PC-3 (cell line): ENCODE measurements at regions not wholly inside any gene's neighbourhood (a gene's known extent, or its start where the extent isn't known, plus 50 kb on each side); places are given as distances from the start of the nearest gene placed in this dataset.

Source experiments
- ATAC-seq: fragments of 200-7000 bp; cut with Tn5 transposase; 2 replicates; pipeline ENCODE4 v1.9.1; 2020; ENCODE audit warnings: mild to moderate bottlenecking, moderate library complexity
- BruUV-seq: library from RNA; stranded (reverse); fragments of 400-500 nt; replicated peaks from 2 replicates; lab custom pipeline; 2021; lab: Mats Ljungman, UMichigan
- CTCF ChIA-PET: fragments of 300-600 bp; sonication (Branson Sonifier 250); formaldehyde crosslinking; loops from one replicate; lab custom pipeline; 2022; ENCODE audit warnings: antibody characterized with exemption; lab: Charles Lee
- POLR2A ChIA-PET: fragments of 300-600 bp; sonication (Branson Sonifier 250); formaldehyde crosslinking; loops from one replicate; lab custom pipeline; 2022; ENCODE audit warnings: antibody characterized with exemption; ENCODE audit not compliant: unreplicated experiment; lab: Charles Lee
- DNase-seq: peaks from one replicate; pipeline ENCODE4 v3.0.0-alpha.2; 2015
- H2AFZ ChIP-seq: fragments of 300-600 bp; sonication (generic); 2 replicates; pipeline ENCODE4 v1.6.0; 2016; ENCODE audit warnings: antibody characterized with exemption, low read length
- H3F3A ChIP-seq: fragments of 300-600 bp; sonication (generic); one replicate; pipeline ENCODE4 v1.6.0; 2017; ENCODE audit warnings: antibody characterized with exemption, low read length, control low read depth, mild to moderate bottlenecking; ENCODE audit not compliant: unreplicated experiment
- H3K27ac ChIP-seq: fragments of 300-600 bp; sonication (generic); 2 replicates; pipeline ENCODE4 v1.5.1; 2016; ENCODE audit warnings: mild to moderate bottlenecking, low read length
- H3K27me3 ChIP-seq: fragments of 300-600 bp; sonication (generic); 2 replicates; pipeline ENCODE4 v1.6.1; 2016; ENCODE audit warnings: low read length, mixed read lengths
- H3K36me3 ChIP-seq: fragments of 300-600 bp; sonication (generic); 2 replicates; pipeline ENCODE4 v1.6.1; 2016; ENCODE audit warnings: low read depth, mixed run types, low read length, mixed read lengths
- H3K4me1 ChIP-seq: fragments of 300-600 bp; sonication (generic); 2 replicates; pipeline ENCODE4 v1.5.1; 2016; ENCODE audit warnings: low read length; ENCODE audit not compliant: insufficient read depth
- H3K4me2 ChIP-seq: fragments of 300-600 bp; sonication (generic); 2 replicates; pipeline ENCODE4 v1.6.0; 2016; ENCODE audit warnings: low read length
- H3K4me3 ChIP-seq: fragments of 300-600 bp; sonication (generic); 2 replicates; pipeline ENCODE4 v1.5.1; 2016; ENCODE audit warnings: mild to moderate bottlenecking, low read length, mixed read lengths
- H3K79me2 ChIP-seq: fragments of 300-600 bp; sonication (generic); 2 replicates; pipeline ENCODE4 v1.6.1; 2017; ENCODE audit warnings: low read length, mixed read lengths
- H3K9ac ChIP-seq: fragments of 300-600 bp; sonication (generic); 2 replicates; pipeline ENCODE4 v1.6.0; 2016; ENCODE audit warnings: mild to moderate bottlenecking, low read length
- H3K9me2 ChIP-seq: fragments of 300-600 bp; sonication (generic); replicated peaks from 2 replicates; pipeline ENCODE4 v1.6.1; 2016; ENCODE audit warnings: mixed run types, low read length, mixed read lengths
- H3K9me3 ChIP-seq: fragments of 300-600 bp; sonication (generic); 2 replicates; pipeline ENCODE4 v1.6.1; 2016; ENCODE audit warnings: low read length, mixed read lengths
- H4K20me1 ChIP-seq: fragments of 300-600 bp; sonication (generic); 2 replicates; pipeline ENCODE4 v1.6.1; 2016; ENCODE audit warnings: low read length, mixed read lengths
- EZH2 ChIP-seq: fragments of 300-600 bp; sonication (generic); IDR thresholded peaks from one replicate; pipeline ENCODE4 v1.6.1; 2017; ENCODE audit warnings: antibody characterized with exemption, mild to moderate bottlenecking, low read length; ENCODE audit not compliant: unreplicated experiment
- EZH2phosphoT487 ChIP-seq: fragments of 300-600 bp; sonication (generic); IDR thresholded peaks from 2 replicates; pipeline ENCODE4 v1.6.1; 2018; ENCODE audit warnings: mild to moderate bottlenecking, antibody characterized with exemption, low read length, borderline replicate concordance
- intact Hi-C: fragments of 100-400 bp; cut with micrococcal nuclease; formaldehyde crosslinking; loops from 2 replicates; pipeline ENCODE4 v1.9.0; 2023
- TF ChIP-seq, protein P1 (sequence below): fragments of 300-600 bp; sonication (generic); conservative IDR thresholded peaks from 2 replicates; pipeline ENCODE4 v1.5.1; 2017; ENCODE audit warnings: antibody characterized with exemption, low read depth, mild to moderate bottlenecking, low read length

DNA sequence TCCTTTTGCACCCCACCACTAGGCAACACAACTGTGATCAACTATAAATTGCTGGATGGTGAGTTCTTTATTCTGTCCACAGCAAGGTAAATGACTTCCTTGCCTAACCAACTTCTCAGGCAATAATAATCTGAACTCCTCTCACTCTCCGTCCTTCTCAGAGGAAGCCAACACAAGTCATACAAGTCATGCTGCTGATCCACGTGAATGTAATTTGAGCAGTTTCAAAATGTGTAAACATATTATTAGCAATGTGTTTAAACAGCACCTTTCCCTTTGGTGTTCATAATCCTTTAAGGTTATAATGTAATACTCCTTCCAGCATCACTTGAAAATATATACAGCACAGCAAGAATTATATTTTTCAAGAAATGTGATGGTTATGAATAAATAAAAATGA lies 127.9 kb downstream of the QRSL1 start:
- Histone ChIP-seq H3K27me3 (no peaks in the 10 kb centered on the region), H3K79me2 (no peaks in the 10 kb centered on the region), H3K4me1 (peaks cover 8% of the 10 kb centered on the region), H3F3A (no peaks in the 10 kb centered on the region), H3K36me3 (no peaks in the 10 kb centered on the region), H2AFZ (peak overlapping the region; percentile 48; the same call in 1 of the 2 replicates), H3K27ac (no peak overlapping the region), H4K20me1 (no peaks in the 10 kb centered on the region), H3K9ac (no peak overlapping the region), H3K9me2 (no peaks in the 10 kb centered on the region), H3K9me3 (no peaks in the 10 kb centered on the region), H3K4me3 (no peak overlapping the region), H3K4me2 (0 out of 2 replicates have a peak overlapping the region, but pooled peaks have one; percentile 26)
- ChIA-PET CTCF (no interaction called here), POLR2A (no interaction called here)
- peak; percentile 40 for DNase-seq
- TF ChIP-seq, protein P1, sequence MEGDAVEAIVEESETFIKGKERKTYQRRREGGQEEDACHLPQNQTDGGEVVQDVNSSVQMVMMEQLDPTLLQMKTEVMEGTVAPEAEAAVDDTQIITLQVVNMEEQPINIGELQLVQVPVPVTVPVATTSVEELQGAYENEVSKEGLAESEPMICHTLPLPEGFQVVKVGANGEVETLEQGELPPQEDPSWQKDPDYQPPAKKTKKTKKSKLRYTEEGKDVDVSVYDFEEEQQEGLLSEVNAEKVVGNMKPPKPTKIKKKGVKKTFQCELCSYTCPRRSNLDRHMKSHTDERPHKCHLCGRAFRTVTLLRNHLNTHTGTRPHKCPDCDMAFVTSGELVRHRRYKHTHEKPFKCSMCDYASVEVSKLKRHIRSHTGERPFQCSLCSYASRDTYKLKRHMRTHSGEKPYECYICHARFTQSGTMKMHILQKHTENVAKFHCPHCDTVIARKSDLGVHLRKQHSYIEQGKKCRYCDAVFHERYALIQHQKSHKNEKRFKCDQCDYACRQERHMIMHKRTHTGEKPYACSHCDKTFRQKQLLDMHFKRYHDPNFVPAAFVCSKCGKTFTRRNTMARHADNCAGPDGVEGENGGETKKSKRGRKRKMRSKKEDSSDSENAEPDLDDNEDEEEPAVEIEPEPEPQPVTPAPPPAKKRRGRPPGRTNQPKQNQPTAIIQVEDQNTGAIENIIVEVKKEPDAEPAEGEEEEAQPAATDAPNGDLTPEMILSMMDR, result no peak
- TF ChIP-seq EZH2phosphoT487 (no peak), EZH2 (no peak)
- intact Hi-C loops, result no loop called here
- BruUV-seq, result no TSS peak
- peak; percentile 58 for ATAC-seq

DNA sequence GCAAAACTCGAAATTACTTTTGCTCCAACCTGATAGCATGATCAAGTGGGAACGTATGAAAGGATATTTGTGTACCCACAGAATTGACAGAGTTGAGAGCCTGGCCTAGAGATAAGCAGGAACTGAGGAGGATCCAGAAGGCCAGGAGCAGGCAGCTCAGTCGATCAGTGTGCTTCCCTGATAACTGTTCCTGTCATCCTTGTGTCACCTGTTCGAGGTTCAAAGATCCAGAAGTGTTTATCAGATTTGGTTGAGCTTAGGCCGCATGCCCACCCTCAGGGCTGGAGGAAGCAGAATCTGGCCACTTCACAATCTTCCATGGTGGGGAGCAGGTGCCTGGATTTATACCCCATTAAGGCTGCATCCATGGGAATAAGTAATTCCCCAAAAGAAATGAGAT lies 124.8 kb downstream of the QRSL1 start:
- H3K27me3 ChIP-seq, result no peaks in the 10 kb centered on the region
- peaks cover 36% of the 10 kb centered on the region for H3K4me1 ChIP-seq
- no peak overlapping the region for H3K27ac ChIP-seq
- H3K79me2 ChIP-seq, result no peaks in the 10 kb centered on the region
- no peaks in the 10 kb centered on the region for H3F3A ChIP-seq
- no peaks in the 10 kb centered on the region for H3K9me2 ChIP-seq
- intact Hi-C loops, result no loop called here
- ChIA-PET POLR2A (no interaction called here), CTCF (no interaction called here)
- BruUV-seq, result no TSS peak
- no peak overlapping the region for H3K4me3 ChIP-seq
- TF ChIP-seq EZH2phosphoT487, result no peak
- TF ChIP-seq EZH2, result no peak
- no peaks in the 10 kb centered on the region for H3K36me3 ChIP-seq
- ATAC-seq (no peak), DNase-seq (no peak)
- H2AFZ ChIP-seq, result no peak overlapping the region
- no peak overlapping the region for H3K9ac ChIP-seq
- H4K20me1 ChIP-seq, result no peaks in the 10 kb centered on the region
- H3K9me3 ChIP-seq, result no peaks in the 10 kb centered on the region
- no peak overlapping the region for H3K4me2 ChIP-seq

DNA sequence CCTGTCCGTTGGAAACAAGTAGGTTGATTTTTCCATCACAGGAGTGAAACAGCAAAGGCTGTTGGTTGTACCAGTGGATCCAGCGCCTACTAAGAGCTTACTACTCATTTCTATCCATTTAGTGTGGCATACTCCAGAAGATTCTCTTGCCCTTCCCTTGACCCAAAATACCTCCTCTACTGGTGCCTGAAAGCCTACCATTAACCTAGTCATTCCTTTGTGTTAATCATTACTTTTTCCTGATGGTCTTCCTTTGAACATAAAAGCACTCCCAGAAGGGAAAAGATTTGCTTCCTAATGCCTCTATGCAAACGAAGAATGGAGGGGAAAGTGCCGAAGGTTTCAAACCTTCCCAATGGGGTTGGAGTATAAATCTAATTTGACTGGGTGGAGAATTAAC lies 123.3 kb downstream of the QRSL1 start:
- Histone ChIP-seq H3K79me2 (no peaks in the 10 kb centered on the region), H3K4me3 (no peak overlapping the region), H3K4me1 (peaks cover 51% of the 10 kb centered on the region), H4K20me1 (no peaks in the 10 kb centered on the region), H3K9me3 (no peaks in the 10 kb centered on the region), H3K9me2 (no peaks in the 10 kb centered on the region), H2AFZ (no peak overlapping the region), H3K36me3 (no peaks in the 10 kb centered on the region), H3K9ac (no peak overlapping the region), H3K27me3 (no peaks in the 10 kb centered on the region), H3F3A (no peaks in the 10 kb centered on the region), H3K27ac (no peak overlapping the region), H3K4me2 (no peak overlapping the region)
- ATAC-seq (no peak), DNase-seq (no peak)
- TF ChIP-seq, protein P1, result no peak
- TF ChIP-seq EZH2 (no peak), EZH2phosphoT487 (no peak)
- POLR2A ChIA-PET, result no interaction called here
- intact Hi-C loops, result no loop called here
- CTCF ChIA-PET, result no interaction called here
- BruUV-seq, result no TSS peak
